Stimulated activated CD8-positive, alpha-beta memory T cell treated with anti-CD3 and anti-CD28 coated beads, Interleukin-7, amount 100 ng/mL, for 4 hours (primary cell): ENCODE measurements at regions not wholly inside any gene's neighbourhood (a gene's known extent, or its start where the extent isn't known, plus 50 kb on each side); places are given as distances from the start of the nearest gene placed in this dataset.
"Not testable (repeated sequence)": the region's sequence is repeated elsewhere in the genome, so short reads cannot be mapped to it uniquely, and the experiment has no call there.

Source experiments
- DNase-seq, 2 donors: peaks; one replicate each; pipeline ENCODE4 v3.0.0-alpha.2; 2020; ENCODE audit warnings: low read depth in 2 of 2

DNA sequence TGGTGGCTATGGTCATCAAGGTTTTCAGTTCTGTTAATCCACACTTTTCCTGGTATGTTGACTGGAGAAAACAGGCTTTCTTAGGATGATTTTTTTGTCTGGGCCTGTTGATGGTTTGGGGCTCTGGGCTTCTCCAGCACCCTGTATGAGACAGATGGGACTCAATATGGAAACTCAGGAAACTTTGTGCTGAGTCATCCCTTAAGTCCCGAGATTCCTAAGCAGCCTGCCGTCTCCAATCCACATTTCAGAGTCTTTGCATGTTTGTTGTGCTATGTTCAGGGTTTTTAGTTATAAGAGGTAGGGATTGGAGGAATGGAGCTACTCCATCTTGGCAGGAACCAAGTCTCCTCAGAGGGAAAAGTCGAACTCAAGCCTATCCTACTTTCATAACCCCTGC is 253.3 kb upstream of the FOXF1 start:
- no peak for DNase-seq

DNA sequence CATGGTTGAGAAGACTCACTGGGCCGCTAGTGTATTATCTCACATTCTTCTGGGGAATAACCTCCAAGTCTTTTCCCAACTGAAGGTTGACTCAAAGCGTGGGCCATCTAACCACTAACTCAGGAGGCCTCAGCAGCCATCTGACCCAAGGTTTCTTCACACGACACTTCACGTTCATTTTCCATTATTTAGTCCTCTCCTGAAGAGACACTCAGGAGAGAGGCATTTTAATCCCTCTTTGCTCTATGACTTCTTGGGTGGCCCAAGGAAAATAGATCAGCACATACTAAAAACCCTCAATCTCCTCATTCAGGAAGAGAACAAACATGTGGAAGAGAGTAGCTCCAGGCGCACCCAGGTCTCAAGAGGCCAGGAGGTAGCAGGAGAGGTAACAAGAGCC is 252.8 kb upstream of the FOXF1 start:
- DNase-seq = no peak

DNA sequence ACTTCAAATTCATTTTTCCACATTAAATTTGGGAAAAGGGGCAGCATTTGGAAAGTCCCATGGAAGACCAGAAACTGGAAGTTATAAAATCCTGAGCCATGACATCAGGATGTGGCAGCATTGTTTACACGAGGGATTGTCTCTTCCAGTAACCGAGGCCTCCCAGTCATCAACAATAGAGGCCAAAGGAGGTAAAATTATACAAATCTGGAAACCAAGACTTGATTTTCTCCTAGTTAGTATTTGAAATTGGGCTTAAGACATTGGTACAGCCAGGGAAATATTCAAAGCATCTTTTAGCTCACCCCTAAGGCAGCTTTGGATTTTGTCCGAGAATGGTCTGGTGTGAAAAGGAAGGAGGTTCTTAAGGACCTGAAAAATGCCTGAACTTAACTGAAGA is 251.6 kb upstream of the FOXF1 start:
- no peak for DNase-seq

DNA sequence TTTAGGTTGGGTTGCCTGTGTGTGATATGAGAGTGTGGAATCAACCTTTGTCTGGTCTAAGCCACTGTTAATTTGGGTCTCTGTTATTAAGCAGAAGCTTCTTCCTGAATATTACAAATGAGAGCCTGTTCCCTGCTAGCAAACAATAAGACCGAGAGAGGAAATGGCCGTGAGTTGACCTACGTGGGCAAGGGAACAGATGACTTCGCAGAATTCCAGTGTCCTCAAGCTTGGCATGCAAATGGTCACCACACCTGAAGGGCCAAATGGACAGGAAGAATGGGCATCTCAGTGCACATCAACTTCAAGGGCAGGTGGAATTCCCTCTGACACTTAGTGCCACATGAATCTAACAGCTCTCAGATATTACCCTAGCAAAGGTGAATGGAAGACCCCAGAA is 250.8 kb upstream of the FOXF1 start:
- DNase-seq = no peak

DNA sequence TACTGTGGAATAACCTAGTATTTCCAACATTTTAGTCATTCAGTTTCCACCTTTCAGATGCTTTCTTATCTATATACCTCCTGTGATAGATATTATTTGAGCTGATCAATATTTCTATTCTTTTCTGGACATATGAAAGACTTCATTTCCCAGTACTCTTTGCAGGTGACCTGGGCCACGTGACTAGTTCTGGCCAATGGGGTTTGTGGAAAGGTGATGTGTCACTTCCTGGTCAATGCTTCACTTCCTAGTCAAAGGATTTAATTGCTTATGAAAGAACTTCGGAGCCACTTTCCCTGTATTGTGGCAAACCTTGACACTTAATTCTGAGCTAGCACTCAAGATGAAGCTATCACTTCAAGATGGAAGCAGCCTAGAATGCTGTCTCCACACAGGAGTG is 248.9 kb upstream of the FOXF1 start:
- DNase-seq = no peak

DNA sequence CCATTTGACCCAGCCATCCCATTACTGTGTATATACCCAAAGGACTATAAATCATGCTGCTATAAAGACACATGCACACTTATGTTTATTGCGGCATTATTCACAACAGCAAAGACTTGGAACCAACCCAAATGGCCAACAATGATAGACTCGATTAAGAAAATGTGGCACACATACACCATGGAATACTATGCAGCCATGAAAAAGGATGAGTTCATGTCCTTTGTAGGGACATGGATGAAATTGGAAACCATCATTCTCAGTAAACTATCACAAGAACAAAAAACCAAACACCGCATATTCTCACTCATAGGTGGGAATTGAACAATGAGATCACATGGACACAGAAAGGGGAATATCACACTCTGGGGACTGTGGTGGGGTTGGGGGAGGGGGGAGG is 242.7 kb upstream of the FOXF1 start:
- not testable (repeated sequence) for DNase-seq

DNA sequence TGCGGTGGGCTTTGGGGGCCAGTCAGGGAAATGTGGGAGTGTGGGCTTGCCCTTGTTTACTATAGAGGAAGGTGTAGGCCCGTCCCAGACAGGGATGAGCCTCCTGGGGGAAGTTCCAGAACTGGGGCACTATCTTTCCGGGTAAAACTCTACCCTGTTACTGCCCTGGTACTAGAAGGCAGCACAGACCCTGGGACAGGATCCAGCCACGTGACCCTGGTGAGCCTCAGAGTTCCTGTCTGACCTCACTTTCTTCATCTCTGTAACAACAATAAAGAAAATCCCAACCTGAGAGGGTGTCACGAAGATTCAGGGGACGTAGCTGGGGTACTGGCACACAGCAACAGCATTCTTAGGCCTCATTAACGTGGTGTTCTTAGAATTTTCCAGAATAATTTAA is 239.6 kb upstream of the FOXF1 start:
- no peak for DNase-seq

DNA sequence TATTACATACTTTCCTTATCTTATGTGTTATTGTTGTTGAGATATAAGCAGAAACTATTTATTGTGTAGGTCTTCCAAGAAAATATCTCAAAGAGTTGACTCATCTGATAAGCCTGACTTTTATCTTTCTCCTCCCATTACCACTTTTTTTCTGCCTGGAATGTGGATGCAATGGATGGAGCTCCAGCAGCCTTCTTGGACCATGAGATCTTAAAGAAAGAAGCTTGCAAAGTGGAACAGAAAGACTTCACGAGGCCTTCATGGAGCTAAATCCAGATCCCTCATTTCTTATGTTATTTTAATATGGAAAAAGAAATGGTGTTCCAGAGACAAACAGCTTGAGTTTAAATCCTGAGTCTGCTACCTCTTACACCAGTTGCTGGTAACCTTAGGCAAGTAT is 237.6 kb upstream of the FOXF1 start:
- DNase-seq = no peak

DNA sequence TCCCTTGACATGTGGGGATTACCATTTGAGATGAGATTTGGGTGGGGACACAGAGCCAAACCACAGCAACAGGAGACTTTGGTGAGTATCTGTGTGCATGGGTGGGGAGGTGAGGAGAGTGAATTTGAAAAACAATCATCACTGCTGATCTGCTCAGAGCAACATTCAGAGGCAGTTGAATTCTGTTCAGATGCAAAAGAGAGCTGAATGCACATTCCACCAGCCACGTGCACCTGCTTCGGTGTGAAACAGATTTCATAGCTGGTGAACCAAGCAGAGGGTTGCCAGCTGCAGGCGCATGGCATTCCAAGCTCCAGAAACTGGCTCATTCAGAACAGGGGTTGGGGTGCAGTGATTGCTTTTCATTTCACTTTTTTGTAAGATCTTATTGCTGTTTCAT is 233.1 kb upstream of the FOXF1 start:
- DNase-seq = no peak

DNA sequence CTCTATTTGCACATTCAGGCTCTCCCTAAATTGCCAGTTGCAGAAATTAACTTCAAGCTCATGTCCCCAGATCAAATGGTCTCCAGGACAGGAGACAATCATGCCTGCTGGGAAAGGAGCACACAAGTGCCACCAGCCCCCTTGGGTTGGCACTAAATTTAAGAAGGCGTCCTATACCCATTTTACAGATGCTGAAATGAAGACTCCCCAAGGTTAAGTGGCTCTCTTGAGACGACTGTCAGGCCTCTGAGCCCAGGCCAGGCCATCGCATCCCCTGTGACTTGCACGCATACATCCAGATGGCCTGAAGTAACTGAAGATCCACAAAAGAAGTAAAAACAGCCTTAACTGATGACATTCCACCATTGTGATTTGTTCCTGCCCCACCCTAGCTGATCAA is 232.5 kb upstream of the FOXF1 start:
- DNase-seq = not testable (repeated sequence)

DNA sequence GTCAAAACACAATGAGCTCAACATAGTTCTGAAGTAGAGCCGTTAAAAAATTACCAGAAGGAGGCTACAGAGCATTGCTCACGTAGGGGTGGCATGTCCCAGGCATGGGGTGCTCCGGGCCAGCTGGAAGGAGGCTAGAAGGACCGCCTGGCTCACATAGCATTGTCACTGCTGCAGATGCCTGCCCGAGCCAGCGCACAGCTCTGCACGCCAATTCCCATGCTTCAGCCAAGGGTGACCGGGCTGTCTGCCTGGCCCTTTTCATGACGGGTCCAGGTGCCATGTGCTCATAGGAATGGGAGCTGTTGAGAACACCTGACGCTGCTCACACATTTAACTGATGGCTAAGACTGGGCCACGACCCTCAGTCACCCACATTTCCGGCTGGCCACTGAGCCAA is 228.9 kb upstream of the FOXF1 start:
- DNase-seq = no peak

DNA sequence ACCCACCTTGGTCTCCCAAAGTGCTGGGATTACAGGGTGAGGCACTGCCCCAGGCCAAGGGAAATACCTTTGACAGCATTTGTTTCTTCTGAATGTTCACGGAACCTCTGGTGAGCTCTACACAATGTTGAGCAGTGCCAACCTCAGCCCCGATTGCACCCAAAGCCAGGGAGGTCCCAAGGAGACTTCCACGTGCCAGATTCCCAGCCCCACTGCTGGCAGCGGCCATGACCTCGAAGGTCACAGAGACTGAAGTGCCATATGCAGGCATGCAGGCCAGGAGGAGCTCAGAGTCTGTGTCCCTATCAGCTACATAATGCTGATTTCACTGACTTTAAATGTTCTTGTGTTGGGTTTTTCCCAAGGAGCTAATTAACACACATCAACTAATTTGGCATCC is 226.4 kb upstream of the FOXF1 start:
- no peak for DNase-seq

DNA sequence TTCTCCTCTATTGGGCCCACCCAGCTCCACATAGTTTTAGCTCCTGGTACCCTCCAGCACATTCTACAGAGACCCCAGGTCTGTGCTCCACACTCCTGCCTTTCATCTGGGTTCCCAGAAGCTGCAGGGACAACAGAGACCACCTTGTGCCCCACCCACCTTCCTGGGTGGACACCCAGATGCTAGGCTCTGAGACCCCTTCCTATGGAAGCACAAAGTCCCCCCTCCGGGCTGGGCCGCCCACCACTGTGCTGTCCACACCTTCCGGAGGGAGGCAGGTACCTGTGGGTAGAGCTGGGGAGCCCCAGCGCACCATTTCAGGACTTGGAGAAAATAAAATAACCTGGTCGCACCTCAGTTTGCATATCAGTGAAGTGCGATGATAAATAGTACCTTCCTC is 224.9 kb upstream of the FOXF1 start:
- no peak for DNase-seq

DNA sequence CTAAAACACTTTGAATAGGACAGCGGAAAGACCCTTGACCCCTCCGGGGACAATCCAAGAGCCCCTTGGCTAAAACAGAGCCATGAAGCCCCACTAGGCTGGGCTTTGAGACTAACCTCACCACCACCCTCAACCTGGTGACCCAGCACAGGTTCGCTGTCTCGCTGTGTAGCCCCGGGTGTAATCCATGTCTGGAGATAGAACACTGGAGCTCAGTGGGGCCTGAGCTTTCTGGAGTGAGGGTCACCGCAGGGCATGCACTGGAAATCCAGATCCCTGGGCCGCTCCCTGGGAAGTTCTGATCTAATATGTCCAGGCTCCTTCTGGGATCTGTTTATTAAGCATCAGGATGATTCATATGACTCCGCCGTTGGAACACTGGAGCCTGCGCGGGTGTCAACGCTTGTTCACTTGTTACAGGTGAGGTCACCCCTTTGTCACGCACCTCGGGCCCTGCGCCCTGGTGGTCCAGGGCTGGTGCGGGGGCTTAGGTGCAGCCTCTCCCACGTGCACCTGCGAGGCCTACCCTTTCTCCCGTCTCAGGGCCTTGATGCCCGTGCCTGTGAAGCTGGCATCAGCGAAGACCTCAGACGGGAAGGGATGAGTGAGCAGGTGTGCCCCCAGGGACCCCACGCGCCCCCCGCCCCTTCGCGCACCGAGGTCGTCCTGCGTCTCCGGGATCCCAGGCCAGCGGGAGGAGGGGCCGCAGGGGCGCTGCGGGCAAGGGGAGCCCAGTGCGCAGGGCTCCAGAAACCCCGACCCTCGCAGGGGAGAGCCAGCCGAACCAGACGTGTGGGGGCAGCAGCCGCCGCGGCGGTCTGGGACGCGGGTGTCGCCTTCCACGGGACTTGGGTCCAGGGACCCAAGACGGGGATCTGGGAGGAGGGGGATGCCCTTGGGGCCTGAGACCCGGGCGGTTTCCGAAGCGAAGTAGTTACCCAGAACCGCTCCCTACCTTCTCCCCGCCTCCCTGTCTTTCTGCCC is 224.1 kb upstream of the FOXF1 start:
- no peak for DNase-seq

DNA sequence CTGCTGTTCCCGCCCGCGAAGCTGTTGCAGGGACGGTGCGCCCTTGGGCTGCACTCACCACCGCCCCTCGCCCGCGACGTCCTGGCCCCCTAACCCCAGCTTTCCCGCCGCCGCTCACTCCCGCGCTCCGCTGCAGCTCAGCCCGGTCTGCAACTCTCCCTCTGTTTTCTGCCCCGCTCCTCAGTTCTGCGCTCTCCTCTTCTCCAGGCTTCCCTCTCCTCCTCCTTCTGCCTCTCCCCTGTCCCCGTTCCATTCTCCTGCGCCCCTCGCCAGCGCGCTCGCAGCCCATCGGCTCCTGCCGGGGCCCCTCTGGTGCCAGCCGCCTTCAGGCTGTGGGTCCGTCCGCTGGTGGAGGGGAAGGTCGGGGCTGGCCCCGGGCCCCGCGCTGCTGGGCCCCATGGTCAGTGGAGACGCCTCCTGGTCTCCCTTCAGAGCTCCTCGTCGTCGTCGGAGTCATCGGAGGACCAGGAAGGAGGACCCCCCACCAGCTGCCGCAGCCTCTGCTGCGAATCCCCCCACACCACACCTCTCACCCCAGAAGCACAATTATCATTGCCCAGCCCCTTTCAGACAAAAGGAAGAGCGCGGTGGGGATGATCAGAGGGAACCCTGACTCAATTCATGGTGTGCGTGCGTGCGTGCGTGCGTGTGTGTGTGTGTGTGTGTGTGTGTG is 223.2 kb upstream of the FOXF1 start:
- no peak for DNase-seq

DNA sequence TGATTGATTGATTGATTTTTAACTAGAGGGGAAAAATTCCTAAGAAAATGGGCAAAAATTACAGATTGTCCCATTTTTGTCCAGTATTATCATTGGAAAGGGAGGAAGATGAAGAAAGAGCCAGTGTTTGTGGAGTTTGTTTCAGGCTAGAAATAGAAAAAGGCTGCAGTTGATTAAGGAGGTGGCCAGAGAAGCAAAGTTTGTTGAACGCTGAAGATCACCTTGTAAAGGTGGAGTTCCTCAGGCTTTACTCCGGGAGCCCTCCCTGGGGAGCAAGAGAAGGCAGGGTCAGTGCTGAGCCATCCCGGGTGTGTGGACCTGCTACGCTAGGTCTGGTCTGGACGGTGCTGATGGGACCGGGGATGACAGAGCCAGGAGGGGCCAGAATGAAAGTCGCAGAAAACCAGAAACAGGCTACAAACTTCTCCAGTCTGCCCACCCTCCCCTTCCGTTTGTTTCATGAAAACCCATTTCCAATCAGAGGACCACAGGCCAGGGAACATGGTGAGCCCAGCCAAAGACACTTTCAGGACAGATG is 222.6 kb upstream of the FOXF1 start:
- DNase-seq = no peak

DNA sequence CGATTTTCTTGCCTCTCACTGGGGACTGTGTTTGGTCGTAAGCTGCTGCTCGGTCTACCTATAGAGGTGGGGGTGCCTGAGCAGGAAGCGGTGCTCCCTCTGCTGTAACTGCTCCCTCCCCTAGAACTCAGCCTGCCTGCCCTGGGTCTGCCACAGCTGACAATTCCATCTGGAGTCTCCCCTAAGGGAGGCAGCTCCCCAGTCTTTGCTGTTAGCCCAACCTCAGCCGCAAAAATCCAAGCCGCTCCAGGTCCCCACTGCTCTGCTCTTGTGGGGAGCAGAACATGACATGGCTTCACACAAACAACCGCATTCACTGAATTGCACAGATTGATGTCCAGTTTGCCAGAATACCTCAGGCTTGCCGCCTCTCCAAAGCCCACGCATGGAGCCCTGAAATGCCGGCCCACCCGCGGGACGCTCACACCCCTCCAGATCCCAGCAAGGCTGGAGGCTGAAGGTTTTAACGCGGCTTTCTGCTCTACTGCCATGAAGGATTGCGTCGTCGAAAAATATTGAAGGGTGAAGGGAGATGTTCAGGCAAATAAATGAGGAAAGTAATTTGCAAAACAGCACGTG is 221.5 kb upstream of the FOXF1 start:
- DNase-seq = no peak

DNA sequence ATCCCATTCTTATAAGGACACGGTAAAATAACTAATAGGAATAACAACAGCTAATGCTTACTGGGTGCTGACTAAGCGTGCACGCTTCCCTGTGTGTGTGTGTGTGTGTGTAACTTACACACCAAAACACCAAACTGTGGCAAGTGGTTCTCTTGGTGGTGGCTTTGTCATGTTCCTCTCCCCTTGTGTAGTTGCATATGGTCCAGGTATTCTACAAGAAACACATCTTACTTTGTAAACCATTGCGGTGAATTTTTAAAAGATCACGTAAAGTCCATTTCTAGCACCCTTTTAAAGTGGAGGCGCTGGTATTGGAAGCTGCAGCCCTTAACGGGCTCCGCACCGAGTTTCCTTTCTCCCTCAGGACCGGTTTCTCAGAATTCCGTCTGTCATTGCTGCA is 221.0 kb upstream of the FOXF1 start:
- no peak for DNase-seq

DNA sequence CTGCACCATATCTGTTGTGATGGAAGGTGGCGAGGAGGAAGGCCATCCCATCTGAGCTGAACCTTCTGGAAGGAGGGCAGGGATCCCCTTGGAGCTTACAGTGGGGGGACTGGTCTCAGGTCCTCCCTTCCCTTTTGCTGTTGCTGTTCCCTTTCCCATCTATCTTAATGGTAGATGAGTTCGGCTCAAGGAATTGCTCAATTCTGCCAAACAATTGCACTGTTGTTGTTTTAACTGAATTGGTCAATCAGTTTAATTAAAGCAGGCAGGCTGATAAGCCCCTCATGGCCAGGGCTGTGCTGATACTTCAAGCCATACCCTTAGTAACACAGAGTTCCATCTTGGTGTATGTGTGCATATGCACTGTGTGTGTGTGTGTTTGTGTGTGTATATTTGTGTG is 220.4 kb upstream of the FOXF1 start:
- no peak for DNase-seq

DNA sequence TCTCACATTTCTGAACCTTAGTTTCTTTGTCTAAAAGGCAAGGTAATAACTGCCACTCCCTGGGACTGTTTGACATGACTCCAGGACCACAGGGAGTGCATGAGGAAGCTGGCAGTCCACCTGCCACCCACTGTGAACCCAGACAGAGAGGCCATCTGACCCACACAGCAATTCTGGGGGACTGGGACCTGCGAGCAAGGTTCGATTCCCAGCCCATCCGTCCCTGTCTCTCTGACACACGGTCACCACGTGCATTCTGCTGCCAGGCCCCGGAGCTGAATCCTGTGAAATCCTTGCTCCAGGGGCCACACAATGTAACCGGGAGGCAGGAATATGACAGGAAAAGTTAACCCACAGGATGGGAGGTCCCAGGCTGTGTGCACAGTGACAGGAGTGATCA is 218.8 kb upstream of the FOXF1 start:
- no peak for DNase-seq

DNA sequence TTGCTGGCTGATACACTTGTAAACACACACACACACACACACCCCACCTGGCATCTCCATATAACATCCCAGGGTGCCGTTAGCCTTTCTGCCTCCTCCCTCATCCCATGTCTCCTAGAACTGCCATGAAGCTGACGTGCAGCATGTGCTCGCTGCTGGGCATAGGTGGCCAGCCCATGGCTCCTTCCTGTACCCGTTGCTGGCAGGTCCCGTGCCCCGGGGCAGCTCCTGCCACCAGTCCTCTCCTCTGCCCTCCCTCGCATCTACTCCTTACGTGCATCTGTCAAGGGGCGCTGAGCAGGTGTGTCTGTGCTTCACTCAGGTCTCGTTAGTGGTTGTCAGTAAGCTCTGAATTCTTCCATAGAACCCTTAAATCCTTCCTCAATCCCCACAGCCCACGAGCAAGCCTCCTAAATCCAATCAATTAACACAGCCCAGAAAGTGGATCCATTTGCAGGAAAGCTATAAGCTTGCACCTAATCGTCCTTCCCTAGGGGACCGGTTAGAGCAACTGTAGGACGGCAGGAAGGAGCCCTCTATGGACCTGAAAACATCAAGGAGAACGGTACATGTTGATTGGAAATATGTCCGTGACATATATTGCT is 218.1 kb upstream of the FOXF1 start:
- no peak for DNase-seq

DNA sequence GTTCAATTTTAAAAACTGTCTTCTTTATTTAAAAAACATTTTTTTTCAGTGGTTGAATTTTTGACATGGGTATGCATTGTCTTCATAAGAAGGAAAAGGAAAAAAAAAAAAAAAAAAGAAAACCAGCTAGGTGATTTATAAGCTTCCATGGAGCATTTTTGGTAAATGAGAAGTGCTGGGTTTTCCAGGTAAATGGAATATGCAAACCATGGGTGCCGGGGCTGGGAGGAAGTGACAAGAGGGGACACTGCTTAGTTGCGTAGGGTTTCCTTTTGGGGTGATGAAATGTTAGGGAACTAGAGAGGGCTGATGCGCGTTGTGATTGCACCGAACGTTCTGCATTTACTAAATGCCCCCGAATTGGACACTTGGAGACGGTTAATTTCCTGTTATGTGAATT is 217.4 kb upstream of the FOXF1 start:
- no peak for DNase-seq
